ENCODE measurements at regions not wholly inside any gene's neighbourhood (a gene's known extent, or its start where the extent isn't known, plus 50 kb on each side); places are given as distances from the start of the nearest gene placed in this dataset.

- no peak for DNase-seq
These were observed 61.5 kb upstream of the GDF10 start for GRCh38 chr10:47238331-47239095.

- DNase-seq = no peak
These were observed 60.8 kb upstream of the GDF10 start for GRCh38 chr10:47239211-47239610.

- DNase-seq = no peak
These were observed 59.8 kb upstream of the GDF10 start for GRCh38 chr10:47240173-47240572.

- no peak for DNase-seq
These were observed 58.7 kb upstream of the GDF10 start for GRCh38 chr10:47241256-47241655.

GRCh38 chr10:47241946-47242867, 57.8 kb upstream of the GDF10 start:
- no peak for DNase-seq

GRCh38 chr10:47243356-47243755, 56.6 kb upstream of the GDF10 start:
- no peak for DNase-seq

- DNase-seq = no peak
These were observed 56.2 kb upstream of the GDF10 start for GRCh38 chr10:47243791-47244190.

GRCh38 chr10:47244560-47245500, 55.2 kb upstream of the GDF10 start:
- DNase-seq = no peak

GRCh38 chr10:47245731-47246350, 54.2 kb upstream of the GDF10 start:
- DNase-seq = no peak

- no peak for DNase-seq
These were observed 53.4 kb upstream of the GDF10 start for GRCh38 chr10:47246406-47247147.

GRCh38 chr10:47247148-47248059, 52.6 kb upstream of the GDF10 start:
- no peak for DNase-seq

GRCh38 chr10:47248386-47249090, 51.5 kb upstream of the GDF10 start:
- DNase-seq = no peak

- DNase-seq = no peak
These were observed 50.1 kb upstream of the GDF10 start for GRCh38 chr10:47249881-47250280.

All from NCI-H446 treated with DMSO at 0.1 percent for 48 hours (cell line).